ENCODE measurements at regions not wholly inside any gene's neighbourhood (a gene's known extent, or its start where the extent isn't known, plus 50 kb on each side); places are given as distances from the start of the nearest gene placed in this dataset.

- FAIRE-seq, result no peak
Measured at GRCh38 chr2:64222351-64222750, 78.1 kb upstream of the PELI1 start.

DNA sequence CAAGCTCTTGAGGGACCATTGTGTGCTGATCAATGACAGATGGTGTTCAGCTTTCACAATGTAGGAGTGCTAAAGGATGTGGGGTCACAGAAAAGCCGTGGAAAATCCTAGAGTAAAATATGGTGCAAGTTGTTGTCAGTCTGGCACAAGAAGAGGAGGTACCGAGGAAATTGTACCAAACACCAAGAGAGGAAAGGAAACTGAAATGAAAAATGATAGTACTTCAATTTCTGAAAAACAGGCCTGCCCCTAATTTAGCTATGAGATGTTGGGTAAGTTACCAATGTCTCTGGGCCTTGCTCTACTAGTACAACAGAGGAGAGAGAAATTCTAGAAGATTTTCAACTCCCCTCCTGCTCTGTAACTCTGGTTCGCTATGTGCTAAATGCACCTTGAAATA is 78.8 kb upstream of the PELI1 start:
- no peak for FAIRE-seq

DNA sequence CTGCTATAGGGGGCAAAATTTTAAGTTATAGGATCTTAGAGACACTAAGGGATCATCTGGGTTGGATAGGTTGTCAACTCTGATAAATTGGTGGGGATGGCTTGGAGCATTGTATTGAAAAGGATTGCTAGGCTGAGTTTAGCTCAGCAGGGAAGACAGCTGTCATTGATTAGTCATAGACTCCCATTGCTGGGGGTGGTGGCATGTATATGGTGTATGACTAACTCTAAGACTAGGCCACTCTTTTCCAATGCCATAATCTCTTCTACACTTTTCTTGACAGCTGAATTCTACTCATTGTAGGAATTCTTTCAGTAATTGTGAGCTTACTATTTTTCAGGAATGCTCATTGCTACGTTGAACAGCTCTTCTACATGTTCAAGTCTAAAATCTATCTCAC is 81.3 kb upstream of the PELI1 start:
- FAIRE-seq, result no peak

DNA sequence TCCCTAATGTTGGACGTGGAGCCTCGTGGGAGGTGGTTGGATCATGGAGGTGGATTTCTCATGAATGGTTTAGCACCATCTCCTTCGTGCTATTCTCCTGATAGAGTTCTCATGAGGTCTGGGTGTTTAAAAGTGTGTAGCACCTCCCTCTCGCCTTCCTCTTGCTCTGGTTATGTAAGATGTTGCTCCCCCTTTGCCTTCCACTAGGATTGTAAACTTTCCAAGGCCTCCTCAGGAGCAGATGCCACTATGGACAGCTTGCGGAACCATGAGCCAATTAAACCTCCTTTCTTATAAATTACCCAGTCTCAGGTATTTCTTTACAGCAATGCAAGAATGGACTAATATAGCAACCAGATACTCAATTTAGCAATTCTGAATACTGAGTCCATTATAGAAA is 82.4 kb upstream of the PELI1 start:
- no peak for FAIRE-seq

DNA sequence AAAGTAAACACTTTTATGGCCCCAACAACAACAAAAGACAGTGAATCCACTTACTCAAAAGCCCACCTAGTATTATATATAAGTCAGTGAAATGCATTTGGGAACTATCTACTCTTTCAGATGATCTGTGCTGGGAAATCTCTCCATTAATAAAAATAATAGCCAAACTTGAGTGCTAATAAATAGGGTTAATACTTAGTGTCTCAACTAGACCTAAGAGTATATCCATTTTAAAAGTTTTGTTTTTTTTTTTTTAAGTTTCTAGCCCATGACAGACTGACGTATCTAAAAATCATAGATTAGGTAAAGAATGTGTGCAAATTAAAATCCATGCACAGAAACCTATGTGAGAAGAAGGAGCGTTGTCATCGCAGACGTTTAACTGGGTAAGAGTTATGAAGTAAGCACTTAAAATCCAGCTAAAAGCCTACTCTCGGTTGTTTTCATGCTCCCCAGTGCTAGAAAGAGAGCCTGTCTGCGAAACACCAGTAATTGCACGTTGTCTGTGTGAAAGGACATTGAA is 83.4 kb upstream of the PELI1 start:
- FAIRE-seq, result no peak

DNA sequence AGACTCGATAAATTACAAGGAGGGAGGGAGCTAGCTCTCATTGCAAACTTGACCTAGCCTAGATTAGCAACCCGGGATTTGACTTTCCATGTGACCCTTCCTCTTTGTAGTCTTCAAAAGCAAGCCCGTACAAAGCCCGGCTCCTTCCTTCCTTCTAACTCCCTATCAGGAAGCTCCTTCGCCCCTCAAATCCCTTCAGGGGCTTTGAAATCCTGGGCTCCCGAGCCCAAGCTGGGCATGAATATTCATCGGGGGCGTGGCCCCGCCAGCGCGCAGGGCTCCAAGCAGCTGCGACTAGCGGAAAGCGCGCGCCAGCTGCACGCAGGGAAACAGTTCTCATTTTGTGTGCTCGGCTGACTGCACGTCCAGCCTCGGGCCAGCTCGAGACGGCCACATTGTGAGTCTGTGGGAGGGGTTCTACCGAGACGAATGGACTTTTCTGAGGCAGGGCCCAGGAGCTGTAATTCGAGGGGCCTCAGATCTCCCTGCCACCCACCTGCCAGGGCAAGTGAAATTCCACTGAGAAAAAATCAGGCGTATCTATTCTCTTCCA is 84.0 kb upstream of the PELI1 start:
- FAIRE-seq, result no peak

- FAIRE-seq, result no peak
Measured at GRCh38 chr2:64228918-64229317, 84.7 kb upstream of the PELI1 start.

DNA sequence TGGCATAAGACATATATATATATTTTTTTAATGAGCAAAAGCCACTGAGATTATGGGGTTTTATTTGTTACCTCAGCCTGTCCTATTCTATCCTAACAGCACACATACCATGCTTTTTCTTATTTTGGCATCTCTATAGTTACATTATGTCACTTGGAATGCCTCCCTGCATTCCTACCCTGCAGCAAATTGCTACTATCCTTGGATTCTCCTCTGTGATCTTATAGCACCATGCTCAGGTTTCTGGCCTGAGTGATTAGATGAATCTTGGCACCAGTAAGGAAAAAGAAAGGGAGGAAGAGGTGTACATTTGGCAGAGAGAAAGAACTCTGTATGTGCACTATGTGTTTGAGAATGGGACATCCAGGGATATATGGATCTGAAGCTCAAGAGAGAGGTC is 86.3 kb upstream of the PELI1 start:
- no peak for FAIRE-seq

- no peak for FAIRE-seq
Measured at GRCh38 chr2:64232266-64232665, 88.0 kb upstream of the PELI1 start.

- no peak for FAIRE-seq
Measured at GRCh38 chr2:64233376-64233922, 89.2 kb upstream of the PELI1 start.

GRCh38 chr2:64234150-64234549 is 89.9 kb upstream of the PELI1 start:
- FAIRE-seq, result no peak

DNA sequence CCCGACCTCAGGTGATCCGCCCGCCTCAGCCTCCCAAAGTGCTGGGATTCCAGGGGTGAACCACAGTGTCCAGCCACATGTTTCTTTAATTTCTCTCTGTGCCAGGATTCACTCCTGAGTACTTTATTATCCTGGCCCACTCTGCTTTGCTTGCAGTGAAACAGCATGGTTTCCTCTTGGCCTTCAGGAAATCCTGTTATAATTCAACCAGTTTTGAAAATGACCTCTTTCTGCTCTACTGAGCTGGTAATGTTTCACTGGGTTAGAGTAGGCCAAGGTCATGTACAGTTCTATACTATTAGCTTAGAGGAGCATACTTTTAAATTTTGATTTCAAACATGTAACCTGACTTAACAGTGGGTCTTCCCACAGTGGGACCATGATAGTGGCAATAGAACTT is 90.6 kb upstream of the PELI1 start:
- FAIRE-seq, result no peak

GRCh38 chr2:64237266-64237665 is 93.0 kb upstream of the PELI1 start:
- FAIRE-seq, result no peak

DNA sequence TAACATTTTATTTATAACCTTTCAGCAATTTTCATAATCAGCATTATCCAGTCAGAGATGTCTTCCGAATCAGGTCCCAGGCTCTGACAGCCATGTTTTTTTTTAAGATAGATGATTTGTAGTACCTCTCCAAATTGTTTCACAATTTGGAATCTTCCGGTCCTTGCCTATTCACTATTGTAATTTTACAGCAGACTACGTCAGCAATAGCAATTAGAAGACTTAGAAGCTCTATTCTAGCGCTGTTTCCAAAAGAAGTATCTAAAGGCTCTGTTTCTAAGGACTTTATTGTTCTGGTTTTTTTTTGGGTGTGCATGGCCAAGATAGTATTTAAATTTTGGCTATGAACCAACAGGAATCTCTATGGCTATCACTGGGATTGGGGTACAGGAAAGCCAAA is 94.6 kb upstream of the PELI1 start:
- no peak for FAIRE-seq

- FAIRE-seq, result no peak
Measured at GRCh38 chr2:64243081-64244036, 99.1 kb upstream of the PELI1 start.

- no peak for FAIRE-seq
Measured at GRCh38 chr2:64244037-64244416, 99.8 kb upstream of the PELI1 start.

DNA sequence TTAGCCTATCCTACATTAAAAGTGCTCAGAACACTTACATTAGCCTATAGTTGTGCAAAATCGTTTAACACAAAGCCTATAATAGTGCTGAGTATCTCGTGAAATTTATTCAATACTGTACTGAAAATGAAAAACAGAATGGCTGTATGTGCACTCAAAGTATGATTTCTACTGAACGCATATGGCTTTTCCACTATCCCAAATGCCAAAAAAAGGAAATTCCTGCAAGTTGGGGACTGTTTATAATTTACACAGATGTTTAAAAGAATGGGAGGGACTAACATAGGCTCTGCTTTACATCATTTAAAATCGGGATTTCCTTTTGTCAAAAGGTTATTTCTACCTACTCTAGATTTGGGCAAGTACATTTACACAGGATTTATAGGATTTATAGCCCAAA is 101.4 kb upstream of the PELI1 start:
- FAIRE-seq, result no peak

GRCh38 chr2:64246962-64247361 is 102.7 kb upstream of the PELI1 start:
- FAIRE-seq, result no peak

DNA sequence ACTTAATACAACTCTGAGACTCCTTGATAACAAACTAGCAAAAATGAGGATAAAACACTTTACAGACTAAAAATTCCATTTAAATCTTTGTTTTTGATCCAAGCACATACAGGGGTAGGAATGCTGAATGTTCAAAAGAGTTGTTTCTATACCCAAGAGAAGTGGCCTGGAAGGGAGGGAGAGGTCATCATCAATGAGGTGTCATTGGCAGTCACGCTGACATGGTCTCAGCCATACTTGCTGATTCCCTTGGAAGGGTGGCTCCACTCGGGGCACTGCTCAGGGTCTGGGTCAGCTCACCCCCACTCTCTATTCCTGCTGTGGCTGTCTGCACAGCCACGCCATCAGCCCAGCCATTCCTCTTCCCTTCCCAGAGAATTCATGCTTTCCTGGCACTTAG is 105.2 kb upstream of the PELI1 start:
- FAIRE-seq, result no peak

GRCh38 chr2:64250063-64250462 is 105.8 kb upstream of the PELI1 start:
- FAIRE-seq, result no peak

DNA sequence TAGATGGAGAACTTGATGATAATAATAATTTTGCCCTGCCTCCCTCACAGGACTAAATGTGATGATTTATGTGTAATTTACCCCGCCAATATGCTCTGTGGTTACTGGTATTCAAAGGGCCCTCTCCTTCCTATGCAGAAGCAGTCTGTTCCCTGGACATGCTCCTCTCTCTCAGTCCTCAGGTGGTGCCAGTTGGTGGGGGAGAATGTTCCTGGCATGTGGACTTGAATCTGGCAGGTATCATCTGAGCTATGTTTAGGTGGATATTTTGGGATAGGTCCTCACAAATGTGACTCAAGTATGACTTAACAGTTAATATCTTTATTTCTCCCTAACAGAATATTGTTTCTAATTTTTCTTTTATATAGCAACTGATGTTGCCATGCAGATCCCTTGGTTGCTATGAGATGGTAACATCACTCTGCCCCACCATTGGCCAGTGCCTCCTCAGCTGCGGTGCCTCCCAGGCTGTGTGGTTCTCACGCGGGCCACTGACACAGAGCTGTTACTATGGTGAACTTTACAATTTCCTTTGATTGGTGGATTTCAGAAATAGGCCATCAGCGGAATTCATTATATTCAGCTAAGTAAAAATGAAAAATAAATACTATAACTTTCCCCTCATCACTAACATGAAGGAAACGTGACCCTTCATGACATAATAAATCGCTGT is 106.7 kb upstream of the PELI1 start:
- FAIRE-seq, result no peak

- FAIRE-seq, result no peak
Measured at GRCh38 chr2:64251497-64252250, 107.5 kb upstream of the PELI1 start.
